CD4-positive, alpha-beta T cell treated with Interleukin-15 for 1 hour (primary cell): ENCODE measurements at regions not wholly inside any gene's neighbourhood (a gene's known extent, or its start where the extent isn't known, plus 50 kb on each side); places are given as distances from the start of the nearest gene placed in this dataset.

ENCODE experiments used
- DNase-seq: peaks from one replicate; pipeline ENCODE4 v3.0.0-alpha.2; 2020

GRCh38 chr5:74279244-74279643 is 361.3 kb downstream of the ENC1 start:
- no peak for DNase-seq

GRCh38 chr5:74277418-74277817 is 363.1 kb downstream of the ENC1 start:
- DNase-seq = no peak

- no peak for DNase-seq
Measured at GRCh38 chr5:74275171-74275992, 365.1 kb downstream of the ENC1 start.

GRCh38 chr5:74274326-74274725 is 366.2 kb downstream of the ENC1 start:
- DNase-seq = no peak

GRCh38 chr5:74272831-74273451 is 367.6 kb downstream of the ENC1 start:
- no peak for DNase-seq

- no peak for DNase-seq
Measured at GRCh38 chr5:74272024-74272775, 368.3 kb downstream of the ENC1 start.

GRCh38 chr5:74268297-74268696 is 372.2 kb downstream of the ENC1 start:
- DNase-seq = no peak

- no peak for DNase-seq
Measured at GRCh38 chr5:74266836-74267235, 373.7 kb downstream of the ENC1 start.

GRCh38 chr5:74266132-74266531 is 374.4 kb downstream of the ENC1 start:
- DNase-seq = no peak

GRCh38 chr5:74262544-74263207 is 377.9 kb downstream of the ENC1 start:
- no peak for DNase-seq

GRCh38 chr5:74261866-74262265 is 378.7 kb downstream of the ENC1 start:
- DNase-seq = no peak

- no peak for DNase-seq
Measured at GRCh38 chr5:74261421-74261820, 379.1 kb downstream of the ENC1 start.

GRCh38 chr5:74259572-74259971 is 381.0 kb downstream of the ENC1 start:
- DNase-seq = no peak

GRCh38 chr5:74258314-74258665 is 382.2 kb downstream of the ENC1 start:
- no peak for DNase-seq

- DNase-seq = no peak
Measured at GRCh38 chr5:74257645-74258313, 382.7 kb downstream of the ENC1 start.

- DNase-seq = no peak
Measured at GRCh38 chr5:74257060-74257527, 383.4 kb downstream of the ENC1 start.

GRCh38 chr5:74255692-74256392 is 384.7 kb downstream of the ENC1 start:
- no peak for DNase-seq

GRCh38 chr5:74254257-74254656 is 386.3 kb downstream of the ENC1 start:
- no peak for DNase-seq

GRCh38 chr5:74252044-74252443 is 388.5 kb downstream of the ENC1 start:
- no peak for DNase-seq

GRCh38 chr5:74251141-74252035 is 389.1 kb downstream of the ENC1 start:
- DNase-seq = no peak
